Neural cell (in vitro differentiated cells): ENCODE measurements at regions not wholly inside any gene's neighbourhood (a gene's known extent, or its start where the extent isn't known, plus 50 kb on each side); places are given as distances from the start of the nearest gene placed in this dataset.

ENCODE experiments used
- H2AFZ ChIP-seq: fragments of 200-600, 300-800 bp; sonication (generic), shearing (Covaris generic); 2 replicates; pipeline ENCODE4 v1.6.0; 2014; ENCODE audit warnings: low read depth, mild to moderate bottlenecking, antibody characterized with exemption, low read length, moderate library complexity
- H3F3A ChIP-seq: fragments of 200-600 bp; shearing (Covaris generic); 2 replicates; pipeline ENCODE4 v1.6.1; 2016; ENCODE audit warnings: mild to moderate bottlenecking, moderate library complexity, mixed read lengths, antibody characterized with exemption, low read length; ENCODE audit not compliant: insufficient read depth, poor library complexity, severe bottlenecking
- H3K27ac ChIP-seq: fragments of 200-600, 300-800 bp; sonication (generic), shearing (Covaris generic); 2 replicates; pipeline ENCODE4 v1.5.1; 2014; ENCODE audit warnings: mild to moderate bottlenecking, low read length, moderate library complexity
- H3K27me3 ChIP-seq: fragments of 300-800, 200-600 bp; sonication (generic), shearing (Covaris generic); 2 replicates; pipeline ENCODE4 v1.6.0; 2014; ENCODE audit warnings: mild to moderate bottlenecking, low read depth, low read length, moderate library complexity; ENCODE audit not compliant: insufficient read depth
- H3K36me3 ChIP-seq: fragments of 300-800, 200-600 bp; sonication (generic), shearing (Covaris generic); 2 replicates; pipeline ENCODE4 v1.5.1; 2014; ENCODE audit warnings: mild to moderate bottlenecking, antibody characterized with exemption, low read length, moderate library complexity; ENCODE audit not compliant: insufficient read depth
- H3K4me2 ChIP-seq: fragments of 300-800, 200-600 bp; sonication (generic), shearing (Covaris generic); 2 replicates; pipeline ENCODE4 v1.6.0; 2014; ENCODE audit warnings: mild to moderate bottlenecking, low read length
- H3K4me3 ChIP-seq: fragments of 300-800, 200-600 bp; sonication (generic), shearing (Covaris generic); 2 replicates; pipeline ENCODE4 v1.5.1; 2014; ENCODE audit warnings: mild to moderate bottlenecking, low read length, moderate library complexity
- H3K79me2 ChIP-seq: fragments of 200-600 bp; shearing (Covaris generic); replicated peaks from 2 replicates; pipeline ENCODE4 v1.6.0; 2014; ENCODE audit warnings: mild to moderate bottlenecking, low read length, moderate library complexity; ENCODE audit not compliant: insufficient read depth
- H3K9ac ChIP-seq: fragments of 300-800, 200-600 bp; sonication (generic), shearing (Covaris generic); 2 replicates; pipeline ENCODE4 v1.6.1; 2016; ENCODE audit warnings: mild to moderate bottlenecking, low read length, mixed read lengths
- H3K9me2 ChIP-seq: fragments of 200-600 bp; shearing (Covaris generic); 2 replicates; pipeline ENCODE4 v1.6.1; 2016; ENCODE audit warnings: mild to moderate bottlenecking, low read length, mixed read lengths; ENCODE audit not compliant: insufficient read depth
- H3K9me3 ChIP-seq: fragments of 200-600, 300-800 bp; sonication (generic), shearing (Covaris generic); 2 replicates; pipeline ENCODE4 v1.6.1; 2016; ENCODE audit warnings: mild to moderate bottlenecking, mixed run types, low read length, moderate library complexity, mixed read lengths
- H4K20me1 ChIP-seq: fragments of 200-600 bp; shearing (Covaris generic); 2 replicates; pipeline ENCODE4 v1.6.1; 2016; ENCODE audit warnings: mild to moderate bottlenecking, mixed run types; ENCODE audit not compliant: insufficient read depth
- CTCF ChIP-seq: fragments of 450-650 bp; IDR thresholded peaks from 2 replicates; pipeline ENCODE4 v1.5.1; 2014; ENCODE audit warnings: antibody characterized with exemption, mild to moderate bottlenecking, moderate library complexity; ENCODE audit not compliant: poor library complexity, severe bottlenecking
- EP300 ChIP-seq: fragments of 450-650 bp; conservative IDR thresholded peaks from 2 replicates; pipeline ENCODE4 v1.6.1; 2014; ENCODE audit warnings: antibody characterized with exemption, mild to moderate bottlenecking, moderate library complexity; ENCODE audit not compliant: poor library complexity, severe bottlenecking
- EZH2 ChIP-seq: fragments of 200-600, 300-800 bp; shearing (Covaris generic), sonication (generic); IDR thresholded peaks from 2 replicates; pipeline ENCODE4 v1.6.1; 2014; ENCODE audit warnings: antibody characterized with exemption, low read length, borderline replicate concordance, mild to moderate bottlenecking; ENCODE audit not compliant: insufficient read depth, poor library complexity, severe bottlenecking
- MXI1 ChIP-seq: fragments of 450-650 bp; conservative IDR thresholded peaks from 2 replicates; pipeline ENCODE4 v1.6.1; 2014; ENCODE audit warnings: antibody characterized with exemption, mild to moderate bottlenecking; ENCODE audit not compliant: poor library complexity, severe bottlenecking
- POLR2AphosphoS5 ChIP-seq: IDR thresholded peaks from 2 replicates; pipeline ENCODE4 v1.6.1; 2012
- RAD21 ChIP-seq: fragments of 450-650 bp; conservative IDR thresholded peaks from 2 replicates; pipeline ENCODE4 v1.6.1; 2014; ENCODE audit warnings: antibody characterized with exemption, mild to moderate bottlenecking, moderate library complexity
- REST ChIP-seq: IDR thresholded peaks from 2 replicates; pipeline ENCODE4 v1.6.1; 2012; ENCODE audit warnings: borderline replicate concordance
- SMC3 ChIP-seq: fragments of 450-650 bp; conservative IDR thresholded peaks from 2 replicates; pipeline ENCODE4 v1.6.1; 2014; ENCODE audit warnings: antibody characterized with exemption, mild to moderate bottlenecking, moderate library complexity; ENCODE audit not compliant: poor library complexity
- TAF1 ChIP-seq: IDR thresholded peaks from 2 replicates; pipeline ENCODE4 v1.6.1; 2012; ENCODE audit warnings: low read depth

GRCh38 chr1:178612261-178612660 lies 99.4 kb downstream of the TEX35 start:
- Histone ChIP-seq H4K20me1 (no peaks in the 10 kb centered on the region), H3K36me3 (no peaks in the 10 kb centered on the region), H3K4me3 (no peak overlapping the region), H3K4me2 (no peak overlapping the region), H3K27me3 (no peaks in the 10 kb centered on the region), H3F3A (no peaks in the 10 kb centered on the region), H3K9me3 (no peaks in the 10 kb centered on the region), H3K9me2 (no peaks in the 10 kb centered on the region), H3K9ac (no peak overlapping the region), H2AFZ (no peak overlapping the region), H3K27ac (no peak overlapping the region), H3K79me2 (no peaks in the 10 kb centered on the region)
- TF ChIP-seq POLR2AphosphoS5 (no peak), REST (no peak), MXI1 (no peak), EP300 (no peak), CTCF (no peak), TAF1 (no peak)

- Histone ChIP-seq H3K4me3 (no peak overlapping the region), H3K27ac (no peak overlapping the region), H3K9me2 (no peaks in the 10 kb centered on the region), H3K9me3 (no peaks in the 10 kb centered on the region), H3K79me2 (no peaks in the 10 kb centered on the region), H3K36me3 (no peaks in the 10 kb centered on the region), H3K9ac (no peak overlapping the region), H3K4me2 (no peak overlapping the region), H4K20me1 (no peaks in the 10 kb centered on the region), H2AFZ (no peak overlapping the region), H3K27me3 (no peaks in the 10 kb centered on the region), H3F3A (no peaks in the 10 kb centered on the region)
- TF ChIP-seq SMC3 = no peak
- no peak for TF ChIP-seq REST
- no peak for TF ChIP-seq POLR2AphosphoS5
- no peak for TF ChIP-seq RAD21
- TF ChIP-seq CTCF = no peak
- no peak for TF ChIP-seq TAF1
- no peak for TF ChIP-seq EP300
- no peak for TF ChIP-seq MXI1
- no peak for TF ChIP-seq EZH2
Measured at GRCh38 chr1:178613271-178613945, 100.5 kb downstream of the TEX35 start.
